HepG2 (cell line): ENCODE measurements at regions not wholly inside any gene's neighbourhood (a gene's known extent, or its start where the extent isn't known, plus 50 kb on each side); places are given as distances from the start of the nearest gene placed in this dataset.
"Not testable (repeated sequence)": the region's sequence is repeated elsewhere in the genome, so short reads cannot be mapped to it uniquely, and the experiment has no call there.

ENCODE experiments used
- ATAC-seq: fragments of 200-7000 bp; cut with Tn5 transposase; 3 replicates; pipeline ENCODE4 v1.9.1; 2020; ENCODE audit warnings: mild to moderate bottlenecking, moderate library complexity
- BruUV-seq: library from RNA; stranded (reverse); fragments of 400-500 nt; replicated peaks from 2 replicates; lab custom pipeline; 2021; lab: Mats Ljungman, UMichigan
- CTCF ChIA-PET: fragments of 300-600 bp; formaldehyde crosslinking; extraction: SDS; loops from one replicate; lab custom pipeline; 2021; ENCODE audit warnings: low total read pairs, inconsistent platforms, low intra/inter-chr PET ratio; lab: Yijun Ruan, JAX
- POLR2A ChIA-PET: fragments of 350-600 bp; sonication (Branson Sonifier 250); formaldehyde crosslinking; loops from one replicate; lab custom pipeline; 2020; ENCODE audit warnings: antibody characterized with exemption, inconsistent platforms; lab: Yijun Ruan, JAX
- DNase-seq: peaks from one replicate; pipeline ENCODE4 v3.0.0-alpha.2; 2015; ENCODE audit warnings: low spot score
- FAIRE-seq: peaks from 3 replicates; lab custom pipeline; 2011; peaks lifted over from hg19 to GRCh38; lab: Jason Lieb, UNC
- H2AFZ ChIP-seq: one replicate; pipeline ENCODE4 v1.6.1; 2011; ENCODE audit warnings: low read length, inconsistent platforms
- H3K27ac ChIP-seq: fragments of 300-600 bp; 3 replicates; pipeline ENCODE4 v1.8.0; 2011; ENCODE audit warnings: mixed run types, mild to moderate bottlenecking, mixed read lengths, low read length, inconsistent platforms; ENCODE audit not compliant: insufficient read depth; ENCODE audit errors: extremely low read length
- H3K27me3 ChIP-seq, 2 experiments: fragments of 200-600 bp in 1 of 2; 2 replicates in 1 of 2; 3 replicates in 1 of 2; pipeline versions ENCODE4 v1.6.0 to v1.8.0; 2011; ENCODE audit warnings: low read length in 2 of 2, mild to moderate bottlenecking in 2 of 2, moderate library complexity in 2 of 2, inconsistent platforms in 1 of 2; ENCODE audit not compliant: insufficient read depth in 2 of 2, control insufficient read depth in 1 of 2
- H3K36me3 ChIP-seq, 2 experiments: fragments of 200-600 bp in 1 of 2; replicated peaks in 1 of 2; 2 replicates in 1 of 2; 3 replicates in 1 of 2; pipeline versions ENCODE4 v1.5.1 to v1.8.0; 2011; ENCODE audit warnings: low read length in 2 of 2, inconsistent platforms in 1 of 2; ENCODE audit not compliant: insufficient read depth in 2 of 2, control insufficient read depth in 1 of 2
- H3K4me1 ChIP-seq: 2 replicates; pipeline ENCODE4 v1.5.1; 2012; ENCODE audit warnings: low read length, inconsistent platforms; ENCODE audit not compliant: insufficient read depth
- H3K4me2 ChIP-seq: 2 replicates; pipeline ENCODE4 v1.6.0; 2011; ENCODE audit warnings: low read depth, low read length, inconsistent platforms
- H3K4me3 ChIP-seq, 3 experiments: fragments of 200-600 bp in 1 of 3; sonication (generic), shearing (Covaris generic) in 1 of 3; replicated peaks in 1 of 3; 2 replicates each; pipeline ENCODE4 v1.5.1; 2011 to 2016; ENCODE audit warnings: low read length in 3 of 3, inconsistent platforms in 2 of 3, low read depth in 2 of 3, mild to moderate bottlenecking in 2 of 3, control low read depth in 1 of 3, mixed read lengths in 1 of 3; ENCODE audit not compliant: insufficient read depth in 1 of 3
- H3K79me2 ChIP-seq: one replicate; pipeline ENCODE4 v1.6.1; 2011; ENCODE audit warnings: low read length, inconsistent platforms; ENCODE audit not compliant: insufficient read depth
- H3K9ac ChIP-seq: 2 replicates; pipeline ENCODE4 v1.6.0; 2011; ENCODE audit warnings: mild to moderate bottlenecking, low read depth, low read length, inconsistent platforms; ENCODE audit not compliant: insufficient read depth
- H3K9me3 ChIP-seq: 2 replicates; pipeline ENCODE4 v1.5.1; 2012; ENCODE audit warnings: mild to moderate bottlenecking, low read length
- H4K20me1 ChIP-seq: 2 replicates; pipeline ENCODE4 v1.6.0; 2011; ENCODE audit warnings: inconsistent platforms, mild to moderate bottlenecking, low read length, moderate library complexity; ENCODE audit not compliant: insufficient read depth
- ETV5 ChIP-seq: IDR thresholded peaks from 2 replicates; pipeline ENCODE4 v1.6.1; 2018; ENCODE audit warnings: missing biosample characterization, missing genetic modification reagents, inconsistent platforms, borderline replicate concordance
- FOSL1 ChIP-seq: sonication (generic); formaldehyde crosslinking; IDR thresholded peaks from 2 replicates; pipeline ENCODE4 v1.9.0; 2021; ENCODE audit warnings: missing genetic modification reagents, borderline replicate concordance
- JUN ChIP-seq: sonication (generic); formaldehyde crosslinking; IDR thresholded peaks from 2 replicates; pipeline ENCODE4 v1.4.0; 2020; ENCODE audit warnings: mild to moderate bottlenecking, missing genetic modification reagents
- RELA ChIP-seq: sonication (generic); formaldehyde crosslinking; IDR thresholded peaks from 2 replicates; pipeline ENCODE4 v1.4.0; 2020; ENCODE audit warnings: missing genetic modification reagents
- RXRA ChIP-seq: sonication (generic); formaldehyde crosslinking; IDR thresholded peaks from 2 replicates; pipeline ENCODE4 v1.5.1; 2020; ENCODE audit warnings: missing genetic modification reagents
- RXRB ChIP-seq: IDR thresholded peaks from 2 replicates; pipeline ENCODE4 v1.6.1; 2016; ENCODE audit warnings: borderline replicate concordance, missing genetic modification reagents, missing compliant biosample characterization
- WGBS: methylation state at CpG from one replicate; pipeline ENCODE4 v1.1.6; 2017; ENCODE audit warnings: low lambda C conversion rate; 5-methylcytosine and 5-hydroxymethylcytosine counted together
- in situ Hi-C: cut with HindIII; loops from 2 replicates; pipeline ENCODE4 v1.10.0; 2017; ENCODE audit warnings: low pct_unique_long_range_greater_than_20kb; ENCODE audit not compliant: extremely low pct_ligation_motif_present
- intact Hi-C: fragments of 100-400 bp; cut with micrococcal nuclease; formaldehyde crosslinking; loops from one replicate; pipeline ENCODE4 v1.10.0; 2022; ENCODE audit not compliant: unreplicated experiment
- TF ChIP-seq, protein P1 (sequence below): IDR thresholded peaks from 2 replicates; pipeline ENCODE4 v1.4.0; 2020; ENCODE audit warnings: mild to moderate bottlenecking, missing genetic modification reagents

DNA sequence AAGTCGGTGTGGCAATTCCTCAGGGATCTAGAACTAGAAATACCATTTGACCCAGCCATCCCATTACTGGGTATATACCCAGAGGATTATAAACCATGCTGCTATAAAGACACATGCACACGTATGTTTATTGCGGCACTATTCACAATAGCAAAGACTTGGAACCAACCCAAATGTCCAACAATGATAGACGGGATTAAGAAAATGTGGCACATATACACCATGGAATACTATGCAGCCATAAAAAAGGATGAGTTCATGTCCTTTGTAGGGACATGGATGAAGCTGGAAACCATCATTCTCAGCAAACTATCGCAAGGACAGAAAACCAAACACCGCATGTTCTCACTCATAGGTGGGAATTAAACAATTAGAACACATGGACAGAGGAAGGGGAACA is 80.6 kb upstream of the ST3GAL5 start:
- POLR2A ChIA-PET, FAIRE-seq, H3K4me3 ChIP-seq, H3K27me3 ChIP-seq, H3K9me3 ChIP-seq, DNase-seq, intact Hi-C loops, ATAC-seq, H3K79me2 ChIP-seq, H3K27ac ChIP-seq, CTCF ChIA-PET, H3K36me3 ChIP-seq, BruUV-seq, H2AFZ ChIP-seq, H3K4me1 ChIP-seq, in situ Hi-C loops, H3K4me2 ChIP-seq, H3K9ac ChIP-seq, H4K20me1 ChIP-seq: not testable (repeated sequence)
- 55% methylated on average over 6 of the region's 6 CpGs for WGBS

DNA sequence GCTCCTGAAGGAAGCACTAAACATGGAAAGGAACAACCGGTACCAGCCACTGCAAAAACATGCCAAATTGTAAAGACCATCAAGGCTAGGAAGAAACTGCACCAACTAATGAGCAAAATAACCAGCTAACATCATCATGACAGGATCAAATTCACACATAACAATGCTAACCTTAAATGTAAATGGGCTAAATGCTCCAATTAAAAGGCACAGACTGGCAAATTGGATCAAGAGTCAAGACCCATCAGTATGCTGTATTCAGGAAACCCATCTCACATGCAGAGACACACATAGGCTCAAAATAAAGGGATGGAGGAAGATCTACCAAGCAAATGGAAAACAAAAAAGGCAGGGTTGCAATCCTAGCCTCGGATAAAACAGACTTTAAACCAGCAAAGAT is 77.0 kb upstream of the ST3GAL5 start:
- H3K4me3 ChIP-seq, H3K4me1 ChIP-seq, H3K27me3 ChIP-seq, FAIRE-seq, POLR2A ChIA-PET, H3K27ac ChIP-seq, H3K79me2 ChIP-seq, H3K36me3 ChIP-seq, DNase-seq, H3K9ac ChIP-seq, CTCF ChIA-PET, H3K4me2 ChIP-seq, BruUV-seq, in situ Hi-C loops, H4K20me1 ChIP-seq, H3K9me3 ChIP-seq, ATAC-seq, H2AFZ ChIP-seq, intact Hi-C loops: not testable (repeated sequence)
- WGBS = 15% methylated on average over 2 of the region's 2 CpGs

DNA sequence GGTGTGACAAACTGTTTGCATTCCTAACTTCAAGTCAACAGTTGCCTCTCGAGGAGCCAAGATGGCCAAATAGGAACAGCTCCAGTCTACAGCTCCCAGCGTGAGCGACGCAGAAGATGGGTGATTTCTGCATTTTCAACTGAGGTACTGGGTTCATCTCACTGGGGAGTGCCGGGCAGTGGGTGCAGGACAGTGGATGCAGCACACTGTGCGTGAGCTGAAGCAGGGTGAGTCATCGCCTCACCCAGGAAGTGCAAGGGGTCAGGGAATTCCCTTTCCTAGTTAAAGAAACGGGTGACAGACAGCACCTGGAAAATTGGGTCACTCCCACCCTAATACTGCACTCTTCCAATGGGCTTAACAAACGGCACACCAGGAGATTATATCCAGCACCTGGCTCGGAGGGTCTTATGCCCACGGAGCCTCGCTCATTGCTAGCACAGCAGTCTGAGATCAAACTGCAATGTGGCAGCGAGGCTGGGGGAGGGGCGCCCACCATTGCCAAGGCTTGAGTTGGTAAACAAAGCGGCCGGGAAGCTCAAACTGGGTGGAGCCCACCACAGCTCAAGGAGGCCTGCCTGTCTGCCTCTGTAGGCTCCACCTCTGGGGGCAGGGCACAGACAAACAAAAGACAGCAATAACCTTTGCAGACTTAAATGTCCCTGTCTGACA is 75.1 kb upstream of the ST3GAL5 start:
- BruUV-seq, H3K4me3 ChIP-seq, H3K9ac ChIP-seq, CTCF ChIA-PET, H3K27me3 ChIP-seq, H3K36me3 ChIP-seq, H2AFZ ChIP-seq, FAIRE-seq, H3K27ac ChIP-seq, in situ Hi-C loops, H3K79me2 ChIP-seq, intact Hi-C loops, ATAC-seq, DNase-seq, H3K4me1 ChIP-seq, H4K20me1 ChIP-seq, H3K9me3 ChIP-seq: not testable (repeated sequence)
- POLR2A ChIA-PET = interaction anchor here (1.3 kb wide), 1 partner anchor 11 kb away, joined by 6 read pairs; no protein-coding TSS in a partner anchor
- WGBS = 26% methylated on average over 15 of the region's 16 CpGs
- peak overlapping the region; percentile 43 for H3K4me2 ChIP-seq
- TF ChIP-seq FOSL1 (CRISPR knock-in tag) (peak; percentile 61; the same call in 1 of the 2 replicates), RELA (peak; percentile 84; the same call in 1 of the 2 replicates), RXRB (CRISPR knock-in tag) (peak; percentile 9; the same call in 1 of the 2 replicates), RXRA (CRISPR knock-in tag) (peak; percentile 38; the same call in 1 of the 2 replicates), JUN (CRISPR knock-in tag) (peak; percentile 20; the same call in 1 of the 2 replicates), ETV5 (CRISPR knock-in tag) (peak; percentile 52; the same call in 1 of the 2 replicates)
- TF ChIP-seq, protein P1, sequence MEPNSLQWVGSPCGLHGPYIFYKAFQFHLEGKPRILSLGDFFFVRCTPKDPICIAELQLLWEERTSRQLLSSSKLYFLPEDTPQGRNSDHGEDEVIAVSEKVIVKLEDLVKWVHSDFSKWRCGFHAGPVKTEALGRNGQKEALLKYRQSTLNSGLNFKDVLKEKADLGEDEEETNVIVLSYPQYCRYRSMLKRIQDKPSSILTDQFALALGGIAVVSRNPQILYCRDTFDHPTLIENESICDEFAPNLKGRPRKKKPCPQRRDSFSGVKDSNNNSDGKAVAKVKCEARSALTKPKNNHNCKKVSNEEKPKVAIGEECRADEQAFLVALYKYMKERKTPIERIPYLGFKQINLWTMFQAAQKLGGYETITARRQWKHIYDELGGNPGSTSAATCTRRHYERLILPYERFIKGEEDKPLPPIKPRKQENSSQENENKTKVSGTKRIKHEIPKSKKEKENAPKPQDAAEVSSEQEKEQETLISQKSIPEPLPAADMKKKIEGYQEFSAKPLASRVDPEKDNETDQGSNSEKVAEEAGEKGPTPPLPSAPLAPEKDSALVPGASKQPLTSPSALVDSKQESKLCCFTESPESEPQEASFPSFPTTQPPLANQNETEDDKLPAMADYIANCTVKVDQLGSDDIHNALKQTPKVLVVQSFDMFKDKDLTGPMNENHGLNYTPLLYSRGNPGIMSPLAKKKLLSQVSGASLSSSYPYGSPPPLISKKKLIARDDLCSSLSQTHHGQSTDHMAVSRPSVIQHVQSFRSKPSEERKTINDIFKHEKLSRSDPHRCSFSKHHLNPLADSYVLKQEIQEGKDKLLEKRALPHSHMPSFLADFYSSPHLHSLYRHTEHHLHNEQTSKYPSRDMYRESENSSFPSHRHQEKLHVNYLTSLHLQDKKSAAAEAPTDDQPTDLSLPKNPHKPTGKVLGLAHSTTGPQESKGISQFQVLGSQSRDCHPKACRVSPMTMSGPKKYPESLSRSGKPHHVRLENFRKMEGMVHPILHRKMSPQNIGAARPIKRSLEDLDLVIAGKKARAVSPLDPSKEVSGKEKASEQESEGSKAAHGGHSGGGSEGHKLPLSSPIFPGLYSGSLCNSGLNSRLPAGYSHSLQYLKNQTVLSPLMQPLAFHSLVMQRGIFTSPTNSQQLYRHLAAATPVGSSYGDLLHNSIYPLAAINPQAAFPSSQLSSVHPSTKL = peak; percentile 45; the same call in 1 of the 2 replicates
